GM18858 (cell line): ENCODE measurements at regions not wholly inside any gene's neighbourhood (a gene's known extent, or its start where the extent isn't known, plus 50 kb on each side); places are given as distances from the start of the nearest gene placed in this dataset.
A peak's percentile ranks its signal among the peaks of the same experiment; 100 is the strongest.

ENCODE experiments used
- ATAC-seq: cut with Tn5 transposase; IDR thresholded peaks from one replicate; pipeline ENCODE4 v1.9.1; 2021; ENCODE audit not compliant: unreplicated experiment

GRCh38 chr16:50997679-50998078 lies 153.4 kb downstream of the SALL1 start:
- no peak for ATAC-seq

- no peak for ATAC-seq
These were observed 154.3 kb downstream of the SALL1 start for GRCh38 chr16:50996830-50997186.

GRCh38 chr16:50996166-50996829 lies 154.8 kb downstream of the SALL1 start:
- no peak for ATAC-seq

GRCh38 chr16:50994995-50995394 lies 156.1 kb downstream of the SALL1 start:
- no peak for ATAC-seq

GRCh38 chr16:50992350-50993032 lies 158.6 kb downstream of the SALL1 start:
- no peak for ATAC-seq

- no peak for ATAC-seq
These were observed 159.6 kb downstream of the SALL1 start for GRCh38 chr16:50991436-50991835.

GRCh38 chr16:50991006-50991405 lies 160.1 kb downstream of the SALL1 start:
- ATAC-seq = no peak

- ATAC-seq = no peak
These were observed 162.0 kb downstream of the SALL1 start for GRCh38 chr16:50989047-50989446.

GRCh38 chr16:50988441-50988840 lies 162.6 kb downstream of the SALL1 start:
- no peak for ATAC-seq

- no peak for ATAC-seq
These were observed 164.6 kb downstream of the SALL1 start for GRCh38 chr16:50986453-50986852.

- ATAC-seq = no peak
These were observed 165.3 kb downstream of the SALL1 start for GRCh38 chr16:50985733-50986132.

GRCh38 chr16:50984688-50985087 lies 166.4 kb downstream of the SALL1 start:
- ATAC-seq = no peak

- ATAC-seq = no peak
These were observed 168.3 kb downstream of the SALL1 start for GRCh38 chr16:50982808-50983207.

GRCh38 chr16:50981951-50982350 lies 169.1 kb downstream of the SALL1 start:
- no peak for ATAC-seq

- ATAC-seq = no peak
These were observed 170.4 kb downstream of the SALL1 start for GRCh38 chr16:50980666-50981065.

- no peak for ATAC-seq
These were observed 171.1 kb downstream of the SALL1 start for GRCh38 chr16:50979806-50980620.

- ATAC-seq = no peak
These were observed 173.9 kb downstream of the SALL1 start for GRCh38 chr16:50977138-50977537.

- no peak for ATAC-seq
These were observed 176.5 kb downstream of the SALL1 start for GRCh38 chr16:50974438-50975036.

- no peak for ATAC-seq
These were observed 178.2 kb downstream of the SALL1 start for GRCh38 chr16:50972876-50973275.

- ATAC-seq = no peak
These were observed 180.8 kb downstream of the SALL1 start for GRCh38 chr16:50970281-50970680.

- ATAC-seq = peak; percentile 73
These were observed 183.1 kb downstream of the SALL1 start for GRCh38 chr16:50967827-50968612.
